GM12875 (cell line): ENCODE measurements at regions not wholly inside any gene's neighbourhood (a gene's known extent, or its start where the extent isn't known, plus 50 kb on each side); places are given as distances from the start of the nearest gene placed in this dataset.

Source experiments
- H3K4me3 ChIP-seq: one replicate; pipeline ENCODE4 v1.5.1; 2011; ENCODE audit warnings: low read depth, low read length, control low read depth
- TF ChIP-seq, protein P1 (sequence below): IDR thresholded peaks from 2 replicates; pipeline ENCODE4 v1.5.1; 2011; ENCODE audit warnings: low read depth, mild to moderate bottlenecking, control low read depth, inconsistent platforms, low read length, moderate library complexity, borderline replicate concordance; ENCODE audit not compliant: insufficient read depth

DNA sequence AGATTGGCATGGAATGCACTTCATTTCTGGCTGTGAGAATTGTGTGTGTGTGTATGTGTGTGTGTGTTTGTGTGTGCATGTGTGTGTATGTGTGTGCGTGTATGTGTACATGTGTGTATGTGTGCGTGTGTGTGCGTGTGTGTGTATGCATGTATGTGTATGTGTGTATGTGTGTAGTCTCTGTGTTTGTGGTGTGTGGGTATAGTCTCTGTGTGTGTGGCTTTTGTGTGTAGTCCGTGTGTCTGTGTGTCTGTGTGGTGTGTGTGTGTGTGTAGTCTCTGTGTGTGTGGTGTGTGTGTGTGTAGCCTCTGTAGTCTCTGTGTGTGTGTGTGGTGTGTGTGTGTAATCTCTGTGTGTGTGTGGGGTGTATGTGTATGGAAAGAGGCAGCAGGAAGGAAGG lies 247.3 kb upstream of the SOX11 start:
- TF ChIP-seq, protein P1, sequence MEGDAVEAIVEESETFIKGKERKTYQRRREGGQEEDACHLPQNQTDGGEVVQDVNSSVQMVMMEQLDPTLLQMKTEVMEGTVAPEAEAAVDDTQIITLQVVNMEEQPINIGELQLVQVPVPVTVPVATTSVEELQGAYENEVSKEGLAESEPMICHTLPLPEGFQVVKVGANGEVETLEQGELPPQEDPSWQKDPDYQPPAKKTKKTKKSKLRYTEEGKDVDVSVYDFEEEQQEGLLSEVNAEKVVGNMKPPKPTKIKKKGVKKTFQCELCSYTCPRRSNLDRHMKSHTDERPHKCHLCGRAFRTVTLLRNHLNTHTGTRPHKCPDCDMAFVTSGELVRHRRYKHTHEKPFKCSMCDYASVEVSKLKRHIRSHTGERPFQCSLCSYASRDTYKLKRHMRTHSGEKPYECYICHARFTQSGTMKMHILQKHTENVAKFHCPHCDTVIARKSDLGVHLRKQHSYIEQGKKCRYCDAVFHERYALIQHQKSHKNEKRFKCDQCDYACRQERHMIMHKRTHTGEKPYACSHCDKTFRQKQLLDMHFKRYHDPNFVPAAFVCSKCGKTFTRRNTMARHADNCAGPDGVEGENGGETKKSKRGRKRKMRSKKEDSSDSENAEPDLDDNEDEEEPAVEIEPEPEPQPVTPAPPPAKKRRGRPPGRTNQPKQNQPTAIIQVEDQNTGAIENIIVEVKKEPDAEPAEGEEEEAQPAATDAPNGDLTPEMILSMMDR: no peak
- H3K4me3 ChIP-seq: no peak overlapping the region

DNA sequence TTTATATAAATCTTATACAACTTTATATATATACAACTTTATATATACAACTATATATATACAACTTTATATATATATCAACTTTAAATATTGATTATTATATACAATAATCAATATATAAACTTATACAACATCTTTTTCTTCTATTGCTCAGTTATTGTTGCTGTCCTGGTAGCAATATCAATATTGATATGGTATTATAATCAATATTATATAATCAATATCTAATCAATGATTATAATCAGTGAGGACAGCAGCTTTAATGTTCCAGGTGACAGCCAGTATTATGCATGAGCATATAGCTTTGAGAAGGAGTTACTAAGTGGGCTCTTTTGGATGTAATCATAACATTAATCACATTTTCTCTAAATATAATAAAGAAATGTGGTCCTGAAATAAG lies 242.3 kb upstream of the SOX11 start:
- TF ChIP-seq, protein P1: no peak
- H3K4me3 ChIP-seq: no peak overlapping the region

DNA sequence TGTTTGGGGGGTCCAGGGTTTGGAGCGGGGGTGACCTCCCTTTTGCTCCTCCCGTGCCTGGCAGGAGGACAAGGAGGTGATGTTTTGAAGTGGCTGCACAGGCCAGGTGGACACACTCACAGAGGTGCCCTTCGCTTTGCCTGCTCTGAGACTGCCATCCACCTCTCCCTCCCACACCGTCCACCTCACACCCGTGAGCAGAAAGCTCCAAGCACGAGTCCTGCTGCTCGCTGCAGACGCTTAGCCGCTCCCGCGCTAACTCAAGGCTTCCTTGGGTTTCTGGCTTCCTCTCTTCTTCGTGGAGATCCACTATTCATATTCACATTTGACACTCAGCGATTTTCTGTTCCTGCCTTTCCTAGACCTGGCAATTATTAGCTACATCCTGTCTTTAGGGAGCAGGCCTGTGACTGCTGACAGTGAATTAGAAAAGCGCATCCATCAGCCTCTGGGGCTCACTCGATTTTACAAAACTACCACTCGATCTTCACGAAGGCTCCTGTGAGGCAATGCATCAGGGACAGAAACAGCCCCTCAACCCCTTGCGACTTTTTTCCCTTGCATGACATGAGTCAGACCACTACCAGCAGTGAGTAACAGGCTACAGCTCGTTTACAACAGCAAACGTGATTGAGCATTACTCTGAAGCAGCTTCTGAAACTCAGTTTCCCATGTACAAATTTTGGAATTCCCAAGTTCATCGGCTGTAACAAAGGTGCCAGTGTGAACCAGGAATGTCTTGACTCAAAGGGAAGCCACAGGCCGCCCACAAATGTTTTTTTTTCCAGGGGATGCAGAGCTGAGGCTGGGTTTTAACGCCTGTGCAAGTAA lies 238.7 kb upstream of the SOX11 start:
- no peak overlapping the region for H3K4me3 ChIP-seq
- TF ChIP-seq, protein P1: no peak

DNA sequence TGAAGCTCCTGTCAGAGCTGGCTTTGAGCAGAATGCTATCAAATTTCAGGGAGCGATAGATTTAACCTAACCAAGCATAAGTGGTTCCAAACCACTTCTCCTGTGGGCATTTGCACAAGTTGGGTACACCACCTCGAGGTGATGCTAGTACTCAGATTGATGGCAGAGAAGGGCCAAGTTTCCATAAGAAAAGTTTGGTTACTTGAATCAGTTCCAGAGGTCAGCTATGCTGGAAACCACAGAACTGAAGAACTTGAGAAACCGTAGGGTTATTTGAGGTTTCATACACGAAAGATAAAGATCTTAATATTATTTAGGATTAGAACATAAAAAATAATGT lies 238.2 kb upstream of the SOX11 start:
- TF ChIP-seq, protein P1: no peak
- H3K4me3 ChIP-seq: no peak overlapping the region

DNA sequence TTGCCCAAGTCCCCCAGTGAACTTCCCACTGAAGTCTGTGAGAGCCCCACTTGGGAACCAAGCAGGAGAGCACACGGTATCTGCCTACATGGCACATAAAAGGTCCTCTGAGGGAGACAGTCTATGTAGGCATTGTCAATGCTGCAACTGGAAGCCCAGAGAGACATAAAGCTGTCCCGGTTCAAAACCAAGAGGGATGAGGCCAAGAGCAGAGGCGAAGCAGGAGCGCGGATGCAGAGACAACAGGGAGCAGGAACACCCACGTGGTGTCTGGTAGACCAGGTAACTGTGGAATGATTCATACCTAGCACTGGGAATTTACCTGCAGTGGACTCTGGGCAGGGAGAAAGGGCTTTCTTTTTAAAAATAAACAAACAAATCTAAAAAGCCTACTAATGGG lies 233.1 kb upstream of the SOX11 start:
- TF ChIP-seq, protein P1: no peak

DNA sequence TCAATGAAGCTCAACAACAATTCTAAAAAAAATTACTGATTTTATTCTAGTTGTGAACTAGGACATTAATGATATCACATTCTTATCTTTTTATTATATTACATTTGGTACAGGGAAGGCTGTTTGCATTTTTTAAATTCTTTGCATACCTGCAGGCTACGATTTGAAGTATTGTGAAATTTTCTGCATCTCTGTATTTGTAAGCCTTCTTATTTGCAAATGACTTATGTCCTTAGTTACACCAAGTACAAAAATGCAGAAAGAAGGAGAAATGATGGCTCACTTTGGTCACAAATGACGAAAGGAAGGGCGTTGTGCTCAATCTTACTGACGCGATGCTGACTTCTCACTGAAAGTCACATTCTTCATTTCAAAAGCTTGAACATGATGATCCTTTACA lies 227.5 kb upstream of the SOX11 start:
- TF ChIP-seq, protein P1: no peak
- H3K4me3 ChIP-seq: no peak overlapping the region

More for the DNA sequence above, 233.1 kb upstream of the SOX11 start:
- H3K4me3 ChIP-seq: no peak overlapping the region

DNA sequence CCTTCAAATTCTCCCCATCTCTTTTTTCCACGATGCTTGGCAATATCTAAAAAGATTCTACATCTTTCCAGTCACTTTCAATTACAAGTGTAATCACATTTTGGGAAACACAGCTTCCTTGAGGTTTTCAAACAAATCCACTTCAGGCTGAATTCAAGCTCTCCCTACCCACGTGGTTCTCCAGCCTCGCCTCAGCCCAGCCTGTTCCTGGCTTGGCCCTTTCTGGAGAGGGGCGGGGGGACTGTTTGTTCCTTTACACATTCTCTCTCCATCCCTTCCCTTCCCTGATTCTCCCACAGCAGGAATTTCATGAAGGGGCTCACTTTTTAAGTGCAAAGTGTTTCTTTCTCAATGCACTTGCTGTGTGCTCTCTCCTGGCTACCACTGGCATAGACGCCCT lies 226.3 kb upstream of the SOX11 start:
- H3K4me3 ChIP-seq: no peak overlapping the region
- TF ChIP-seq, protein P1: no peak
